GM19467 (cell line): ENCODE measurements at regions not wholly inside any gene's neighbourhood (a gene's known extent, or its start where the extent isn't known, plus 50 kb on each side); places are given as distances from the start of the nearest gene placed in this dataset.
"Not testable (repeated sequence)": the region's sequence is repeated elsewhere in the genome, so short reads cannot be mapped to it uniquely, and the experiment has no call there.

ENCODE experiments used
- ATAC-seq: cut with Tn5 transposase; IDR thresholded peaks from one replicate; pipeline ENCODE4 v1.9.1; 2021; ENCODE audit warnings: mild to moderate bottlenecking, moderate library complexity; ENCODE audit not compliant: unreplicated experiment

DNA sequence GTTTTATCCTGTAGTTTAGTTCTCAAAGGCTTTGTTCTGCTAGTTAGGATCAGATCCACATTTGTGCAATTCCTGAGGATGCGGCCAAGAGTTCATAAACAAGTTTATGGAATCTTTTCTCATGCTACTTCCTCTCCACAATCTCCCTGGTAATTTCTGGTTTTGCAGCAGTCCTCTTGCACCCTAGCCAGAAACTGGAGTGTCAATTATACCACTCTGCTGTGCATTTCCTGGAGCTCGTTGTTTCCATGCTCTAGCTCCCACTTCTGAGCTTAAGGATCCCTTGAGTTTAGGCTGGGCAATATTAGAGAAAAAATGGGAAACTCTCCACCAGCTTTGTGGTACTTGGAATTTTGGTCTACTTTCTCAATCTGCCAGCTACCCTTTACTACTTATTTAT lies 474.7 kb downstream of the DIRAS2 start:
- no peak for ATAC-seq

- no peak for ATAC-seq
These were observed 473.1 kb downstream of the DIRAS2 start for GRCh38 chr9:90169490-90169889.

DNA sequence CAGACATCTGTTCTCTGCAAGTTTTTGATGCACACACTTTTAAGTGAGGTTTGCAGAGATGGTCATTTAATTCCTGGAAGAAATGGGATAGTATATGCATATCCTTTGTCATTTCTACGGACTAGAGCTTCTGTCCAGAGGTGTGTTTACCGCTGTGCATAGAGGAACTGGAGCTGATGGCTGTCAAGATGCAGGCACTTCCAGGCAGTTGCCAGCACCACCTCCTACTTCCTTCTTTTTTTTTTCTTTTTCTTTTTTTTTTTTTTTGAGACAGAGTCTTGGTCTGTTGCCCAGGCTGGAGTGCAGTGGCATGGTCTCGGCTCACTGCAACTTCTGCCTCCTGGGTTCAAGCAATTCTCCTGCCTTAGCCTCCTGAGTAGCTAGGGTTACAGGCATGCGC lies 468.7 kb downstream of the DIRAS2 start:
- ATAC-seq: not testable (repeated sequence)

DNA sequence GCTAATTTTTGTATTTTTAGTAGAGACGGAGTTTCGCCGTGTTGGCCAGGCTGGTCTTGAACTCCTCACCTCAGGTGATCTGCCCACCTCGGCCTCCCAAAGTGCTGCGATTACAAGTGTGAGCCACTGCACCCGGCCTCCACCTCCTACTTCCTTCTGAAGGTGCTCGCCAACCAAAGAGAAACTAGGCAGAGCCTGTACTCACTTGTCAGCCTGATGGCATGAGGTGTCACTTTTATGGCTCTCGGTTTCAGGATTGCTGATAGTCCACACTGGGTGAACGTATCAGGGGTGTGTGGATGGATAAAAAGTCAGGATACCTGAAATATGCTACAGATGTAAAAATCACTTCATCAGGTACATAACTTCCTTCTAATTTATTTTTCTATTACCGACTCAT lies 468.3 kb downstream of the DIRAS2 start:
- not testable (repeated sequence) for ATAC-seq

DNA sequence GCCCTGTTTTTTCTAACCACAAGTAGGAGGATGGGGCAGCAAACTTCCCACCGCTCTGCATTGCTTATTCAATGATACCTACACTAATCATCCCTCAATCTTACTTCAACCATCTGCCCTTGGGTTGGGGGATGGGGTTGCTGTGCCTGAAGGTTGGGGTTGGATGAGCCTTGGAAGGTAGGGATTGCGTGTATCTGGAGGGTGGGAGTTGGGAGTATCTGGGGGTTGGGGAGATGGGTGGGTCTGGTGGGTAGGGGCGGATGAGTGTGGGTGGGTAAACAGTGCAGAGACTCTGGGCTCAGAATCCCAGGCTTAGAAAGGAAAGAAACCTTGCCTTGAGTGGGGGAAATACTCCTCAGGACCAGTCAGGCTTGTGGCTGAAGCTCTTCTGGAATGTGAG lies 467.4 kb downstream of the DIRAS2 start:
- no peak for ATAC-seq

DNA sequence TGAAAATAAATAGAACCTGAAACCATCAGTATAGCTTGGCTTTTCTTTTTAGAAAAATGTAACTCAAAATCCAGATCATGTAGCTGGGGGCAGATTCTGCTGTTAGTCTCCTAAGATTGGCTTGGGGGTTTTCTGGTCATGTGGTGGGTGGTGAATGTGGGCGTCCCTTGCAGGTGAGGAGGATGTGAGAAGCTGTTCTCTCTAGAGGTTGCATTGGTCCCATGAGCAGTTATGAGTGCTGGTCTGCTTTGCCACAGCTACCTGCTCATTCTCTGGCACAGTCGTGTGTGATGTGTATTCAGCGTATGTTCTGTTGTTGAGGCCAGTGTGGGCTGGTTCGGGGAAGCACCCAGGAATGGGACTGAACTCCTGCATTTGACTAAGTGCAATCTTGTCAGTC lies 466.8 kb downstream of the DIRAS2 start:
- no peak for ATAC-seq

DNA sequence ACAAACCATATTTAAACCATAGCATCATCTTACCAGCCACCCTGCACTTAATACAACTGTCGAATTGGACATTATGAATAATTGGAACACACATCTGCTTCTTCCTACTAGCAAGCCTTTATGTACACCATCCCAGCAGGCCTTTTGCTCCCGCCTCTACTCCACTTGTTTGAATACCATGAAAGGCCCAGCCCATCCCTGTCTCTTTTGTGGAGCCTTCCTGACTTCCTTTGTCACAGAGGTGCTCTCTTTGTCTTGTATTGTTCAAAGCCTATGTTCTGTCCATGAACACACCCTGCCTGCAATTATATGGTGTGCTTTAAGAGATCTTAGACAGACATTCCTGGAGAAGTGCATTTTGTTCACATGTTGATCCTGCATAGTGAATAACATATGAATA lies 465.7 kb downstream of the DIRAS2 start:
- no peak for ATAC-seq

- ATAC-seq: no peak
These were observed 462.2 kb downstream of the DIRAS2 start for GRCh38 chr9:90180381-90180780.

- no peak for ATAC-seq
These were observed 454.0 kb downstream of the DIRAS2 start for GRCh38 chr9:90188656-90189055.

- ATAC-seq: no peak
These were observed 453.3 kb downstream of the DIRAS2 start for GRCh38 chr9:90189306-90189705.

DNA sequence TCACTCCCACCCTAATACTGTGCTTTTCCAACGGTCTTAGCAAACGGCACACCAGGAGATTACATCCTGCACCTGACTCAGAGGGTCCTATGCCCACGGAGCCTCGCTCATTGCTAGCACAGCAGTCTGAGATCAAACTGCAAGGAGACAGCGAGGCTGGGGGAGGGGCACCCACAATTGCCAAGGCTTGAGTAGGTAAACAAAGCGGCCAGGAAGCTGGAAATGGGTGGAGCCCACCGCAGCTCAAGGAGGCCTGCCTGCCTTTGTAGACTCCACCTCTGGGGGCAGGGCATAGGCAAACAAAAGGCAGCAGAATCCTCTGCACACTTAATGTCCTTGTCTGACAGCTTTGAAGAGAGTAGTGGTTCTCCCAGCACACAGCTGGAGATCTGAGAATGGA lies 450.2 kb downstream of the DIRAS2 start:
- ATAC-seq: not testable (repeated sequence)

DNA sequence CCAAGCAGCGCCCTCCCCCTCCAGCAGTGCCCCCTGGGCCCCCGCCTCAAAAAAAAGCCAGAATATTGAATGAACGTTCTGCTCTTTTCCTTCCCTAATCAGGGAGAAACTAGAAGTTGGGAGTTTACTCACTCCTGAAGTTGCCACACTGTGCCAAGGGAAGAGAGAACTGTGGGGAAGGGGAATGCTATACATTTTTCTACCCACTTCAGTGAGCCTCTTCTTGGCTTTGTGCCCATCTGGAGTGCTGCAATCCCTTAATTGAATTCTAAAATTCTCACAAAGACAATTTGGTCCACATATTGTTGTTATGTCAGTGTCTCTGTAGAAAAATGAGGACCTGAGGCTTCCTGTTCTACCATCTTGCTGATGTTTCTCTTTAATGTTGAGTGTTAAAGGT lies 443.7 kb downstream of the DIRAS2 start:
- no peak for ATAC-seq

DNA sequence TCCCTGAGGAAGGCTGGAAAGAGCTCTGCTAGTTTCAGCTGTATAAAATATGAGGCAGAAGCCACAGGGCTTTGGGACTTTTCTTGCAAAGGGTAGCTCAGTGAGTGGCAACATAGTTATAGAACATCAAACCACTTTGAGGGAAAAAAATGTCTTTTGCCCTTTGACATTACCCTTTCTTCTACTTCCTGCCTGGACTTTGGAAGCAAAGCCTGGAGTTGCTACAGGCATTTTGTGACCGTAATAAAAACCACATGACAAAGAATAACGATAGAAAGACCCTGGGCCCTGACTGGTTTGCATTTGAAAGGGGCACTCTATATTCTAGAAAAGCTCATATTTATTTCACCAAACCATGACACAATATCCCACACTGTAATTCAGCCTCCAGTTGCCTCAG lies 440.9 kb downstream of the DIRAS2 start:
- no peak for ATAC-seq

DNA sequence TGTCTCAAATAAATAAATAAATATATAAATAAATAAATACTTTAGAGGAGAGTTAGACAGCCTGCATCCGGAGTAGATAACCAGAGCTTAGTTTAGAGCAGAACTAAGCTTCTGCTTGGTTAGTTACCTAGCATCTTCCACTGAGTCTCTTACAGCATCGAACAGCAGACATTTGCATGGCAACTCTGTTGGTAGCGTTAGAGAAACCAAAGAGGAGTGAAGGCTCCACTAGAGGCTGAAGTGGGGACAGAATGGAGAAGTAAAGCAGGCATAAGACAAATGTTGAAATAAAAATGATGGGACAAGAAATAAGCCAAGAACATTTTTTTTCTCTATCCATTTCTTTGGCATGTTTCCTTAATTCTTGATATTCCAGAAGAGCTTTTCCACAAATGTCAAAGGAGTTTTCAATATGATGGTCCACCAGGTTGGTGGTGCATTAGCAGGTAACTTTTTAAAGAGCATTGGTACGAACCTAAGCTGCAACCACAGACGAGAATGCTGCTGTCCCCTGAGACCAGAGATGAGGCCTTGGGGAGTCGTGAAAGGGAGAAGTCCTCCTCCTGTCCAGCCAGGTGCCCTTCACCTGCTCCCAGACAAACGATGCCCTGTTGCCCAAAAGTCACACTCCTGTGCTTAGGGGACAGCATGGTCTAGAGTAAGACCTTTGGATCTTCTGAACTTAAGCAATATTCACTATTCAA lies 438.3 kb downstream of the DIRAS2 start:
- ATAC-seq: no peak

DNA sequence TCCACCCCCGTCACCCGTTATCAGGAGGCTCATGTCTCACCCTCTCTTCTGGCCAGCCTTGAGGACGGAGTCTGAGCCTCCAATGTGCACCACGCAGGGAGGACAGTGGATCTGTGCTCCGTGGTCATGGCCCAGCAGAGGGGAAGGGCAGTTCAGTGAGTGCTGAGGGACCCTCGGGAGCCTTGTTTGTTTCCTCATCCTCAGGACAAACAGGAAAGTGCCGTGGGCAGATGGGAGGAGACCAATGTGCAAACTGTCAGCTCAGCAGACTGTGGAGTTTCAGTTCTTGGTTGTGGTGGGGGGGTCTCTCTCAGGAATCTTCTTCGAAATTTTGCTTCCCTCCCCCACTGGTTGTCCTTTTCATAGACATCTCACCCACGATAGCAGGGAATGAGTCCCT lies 429.6 kb downstream of the DIRAS2 start:
- ATAC-seq: not testable (repeated sequence)

- no peak for ATAC-seq
These were observed 423.0 kb downstream of the DIRAS2 start for GRCh38 chr9:90219548-90220118.

GRCh38 chr9:90221899-90222298 lies 420.7 kb downstream of the DIRAS2 start:
- not testable (repeated sequence) for ATAC-seq

- ATAC-seq: not testable (repeated sequence)
These were observed 415.7 kb downstream of the DIRAS2 start for GRCh38 chr9:90226839-90227338.

DNA sequence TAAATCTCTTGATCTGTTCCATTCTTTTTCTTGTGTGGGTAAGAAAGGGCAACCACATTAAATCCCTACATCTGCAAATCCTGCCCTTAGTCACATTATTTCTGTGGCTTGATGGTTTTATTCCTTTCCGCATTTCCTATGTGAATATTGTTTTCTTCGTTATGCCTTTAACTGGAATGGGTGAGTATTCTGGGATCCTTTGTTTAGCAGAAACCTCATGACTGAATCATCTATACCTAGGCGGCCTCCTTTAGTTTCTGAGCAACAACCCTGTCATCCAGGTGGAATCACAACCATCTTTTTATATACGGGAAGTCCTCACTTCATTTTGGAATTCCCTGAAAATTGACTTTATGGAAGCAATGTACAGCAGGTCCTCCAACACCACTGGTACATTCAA lies 409.5 kb downstream of the DIRAS2 start:
- ATAC-seq: not testable (repeated sequence)

- ATAC-seq: no peak
These were observed 402.1 kb downstream of the DIRAS2 start for GRCh38 chr9:90240541-90240940.

GRCh38 chr9:90245661-90246060 lies 397.0 kb downstream of the DIRAS2 start:
- ATAC-seq: no peak

GRCh38 chr9:90249094-90249493 lies 393.5 kb downstream of the DIRAS2 start:
- ATAC-seq: no peak

DNA sequence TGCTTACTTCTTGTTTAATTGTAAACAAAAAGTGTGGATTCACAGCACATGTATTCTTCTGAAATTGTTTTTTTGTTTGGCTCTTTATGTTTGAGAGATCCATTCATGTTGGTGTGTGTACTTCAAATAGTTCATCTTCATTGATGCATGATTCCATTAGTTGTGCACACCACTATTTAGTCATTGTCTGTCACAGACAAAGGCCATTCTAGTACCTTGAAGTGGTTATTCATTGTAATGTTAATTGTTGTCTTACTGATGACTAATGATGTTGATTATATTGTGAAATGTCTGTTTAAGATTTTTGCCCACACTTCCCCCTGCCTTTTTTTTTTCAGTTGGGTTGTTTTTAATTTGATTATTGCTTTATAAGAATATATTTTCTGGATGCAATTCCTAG lies 391.3 kb downstream of the DIRAS2 start:
- no peak for ATAC-seq
